LNCAP (cell line): ENCODE measurements at regions not wholly inside any gene's neighbourhood (a gene's known extent, or its start where the extent isn't known, plus 50 kb on each side); places are given as distances from the start of the nearest gene placed in this dataset.

Experiments used
- CTCF ChIP-seq: fragments of 450-650 bp; IDR thresholded peaks from 2 replicates; pipeline ENCODE4 v1.5.1; 2017; ENCODE audit warnings: mild to moderate bottlenecking

GRCh38 chr3:22928216-22929110, 274.7 kb upstream of the UBE2E2 start:
- no peak for TF ChIP-seq CTCF

GRCh38 chr3:22933051-22933840, 269.9 kb upstream of the UBE2E2 start:
- TF ChIP-seq CTCF = no peak

GRCh38 chr3:22933841-22934116, 269.3 kb upstream of the UBE2E2 start:
- TF ChIP-seq CTCF = no peak

- TF ChIP-seq CTCF = no peak
Measured at GRCh38 chr3:22935040-22935439, 268.1 kb upstream of the UBE2E2 start.

- no peak for TF ChIP-seq CTCF
Measured at GRCh38 chr3:22937536-22937935, 265.6 kb upstream of the UBE2E2 start.

GRCh38 chr3:22938739-22939138, 264.4 kb upstream of the UBE2E2 start:
- no peak for TF ChIP-seq CTCF

- TF ChIP-seq CTCF = no peak
Measured at GRCh38 chr3:22939349-22939748, 263.8 kb upstream of the UBE2E2 start.
